ENCODE measurements at regions not wholly inside any gene's neighbourhood (a gene's known extent, or its start where the extent isn't known, plus 50 kb on each side); places are given as distances from the start of the nearest gene placed in this dataset.
"Not testable (repeated sequence)": the region's sequence is repeated elsewhere in the genome, so short reads cannot be mapped to it uniquely, and the experiment has no call there.

GRCh38 chr7:52254396-52255010 is 780.9 kb upstream of the POM121L12 start:
- DNase-seq: no peak
- no peak for ATAC-seq
- intact Hi-C loops (cut with DNase I): no loop called here

- ATAC-seq (no peak), DNase-seq (no peak)
- intact Hi-C loops (cut with DNase I): no loop called here
Observed at GRCh38 chr7:52253953-52254352, 781.5 kb upstream of the POM121L12 start.

GRCh38 chr7:52249741-52250140 is 785.7 kb upstream of the POM121L12 start:
- ATAC-seq: no peak
- no peak for DNase-seq
- intact Hi-C loops (cut with DNase I): no loop called here

- no peak for ATAC-seq
- DNase-seq: no peak
- intact Hi-C loops (cut with DNase I): no loop called here
Observed at GRCh38 chr7:52247518-52247917, 787.9 kb upstream of the POM121L12 start.

GRCh38 chr7:52243685-52244084 is 791.7 kb upstream of the POM121L12 start:
- intact Hi-C loops (cut with DNase I): no loop called here
- ATAC-seq (no peak), DNase-seq (no peak)

- intact Hi-C loops (cut with DNase I): no loop called here
- DNase-seq (no peak), ATAC-seq (no peak)
Observed at GRCh38 chr7:52233248-52233647, 802.2 kb upstream of the POM121L12 start.

- ATAC-seq (no peak), DNase-seq (no peak)
- intact Hi-C loops (cut with DNase I): no loop called here
Observed at GRCh38 chr7:52211930-52212329, 823.5 kb upstream of the POM121L12 start.

- intact Hi-C loops (cut with DNase I): no loop called here
- no peak for DNase-seq
- ATAC-seq: no peak
Observed at GRCh38 chr7:52209614-52210013, 825.8 kb upstream of the POM121L12 start.

- no peak for ATAC-seq
- DNase-seq: no peak
- intact Hi-C loops (cut with DNase I): no loop called here
Observed at GRCh38 chr7:52197221-52197620, 838.2 kb upstream of the POM121L12 start.

GRCh38 chr7:52195664-52196063 is 839.8 kb upstream of the POM121L12 start:
- ATAC-seq (no peak), DNase-seq (no peak)
- intact Hi-C loops (cut with DNase I): no loop called here

GRCh38 chr7:52189153-52189778 is 846.2 kb upstream of the POM121L12 start:
- no peak for ATAC-seq
- no peak for DNase-seq
- intact Hi-C loops (cut with DNase I): no loop called here

GRCh38 chr7:52184006-52184703 is 851.3 kb upstream of the POM121L12 start:
- intact Hi-C loops (cut with DNase I): no loop called here
- ATAC-seq (no peak), DNase-seq (no peak)

- intact Hi-C loops (cut with DNase I): no loop called here
- DNase-seq: no peak
- no peak for ATAC-seq
Observed at GRCh38 chr7:52179934-52180333, 855.5 kb upstream of the POM121L12 start.

- DNase-seq (no peak), ATAC-seq (no peak)
- intact Hi-C loops (cut with DNase I): no loop called here
Observed at GRCh38 chr7:52168085-52168484, 851.5 kb upstream of the COBL start.

GRCh38 chr7:52163311-52163710 is 846.7 kb upstream of the COBL start:
- DNase-seq (no peak), ATAC-seq (no peak)
- intact Hi-C loops (cut with DNase I): no loop called here

- intact Hi-C loops (cut with DNase I): no loop called here
- DNase-seq: no peak
- no peak for ATAC-seq
Observed at GRCh38 chr7:52161483-52161882, 844.9 kb upstream of the COBL start.

GRCh38 chr7:52159421-52159820 is 842.8 kb upstream of the COBL start:
- ATAC-seq; DNase-seq; intact Hi-C loops (cut with DNase I): not testable (repeated sequence)

- ATAC-seq: no peak
- intact Hi-C loops (cut with DNase I): no loop called here
- no peak for DNase-seq
Observed at GRCh38 chr7:52154382-52154781, 837.8 kb upstream of the COBL start.

- DNase-seq: no peak
- intact Hi-C loops (cut with DNase I): no loop called here
- no peak for ATAC-seq
Observed at GRCh38 chr7:52151559-52151958, 835.0 kb upstream of the COBL start.

GRCh38 chr7:52150952-52151351 is 834.3 kb upstream of the COBL start:
- intact Hi-C loops (cut with DNase I): no loop called here
- no peak for ATAC-seq
- DNase-seq: no peak
